Spleen (tissue), 7 donors: ENCODE measurements at regions not wholly inside any gene's neighbourhood (a gene's known extent, or its start where the extent isn't known, plus 50 kb on each side); places are given as distances from the start of the nearest gene placed in this dataset.

Source experiments
- POLR2A ChIP-seq, 3 donors: fragments of 450-650 bp; IDR thresholded peaks; one replicate each; pipeline ENCODE4 v1.5.1; 2017; ENCODE audit warnings: antibody characterized with exemption in 3 of 3, mild to moderate bottlenecking in 1 of 3
- POLR2AphosphoS5 ChIP-seq, 3 donors: sonication (generic); formaldehyde crosslinking; IDR thresholded peaks; one replicate each; pipeline ENCODE4 v1.5.1; 2017; ENCODE audit warnings: antibody characterized with exemption in 3 of 3
- TF ChIP-seq, protein P1 (sequence below), 11 experiments: fragments of 200-600 bp in 7 of 11; fragments of 450-650 bp in 4 of 11; sonication (generic) in 4 of 11; IDR thresholded peaks in 8 of 11; conservative IDR thresholded peaks in 3 of 11; 1 replicate in 7 of 11; 2 replicates in 4 of 11; pipeline versions ENCODE4 v1.4.0 to v1.8.0; 2016 to 2021; ENCODE audit warnings: antibody characterized with exemption in 11 of 11, inconsistent platforms in 4 of 11, mild to moderate bottlenecking in 1 of 11
- donor health status: DM: no; HTN: no; CAD: no; lungs with moderate emphysema.
- donor health status: DM: no; HTN: no; CAD: no.
- donor health status: DM: no; HTN: no; CAD: no.

DNA sequence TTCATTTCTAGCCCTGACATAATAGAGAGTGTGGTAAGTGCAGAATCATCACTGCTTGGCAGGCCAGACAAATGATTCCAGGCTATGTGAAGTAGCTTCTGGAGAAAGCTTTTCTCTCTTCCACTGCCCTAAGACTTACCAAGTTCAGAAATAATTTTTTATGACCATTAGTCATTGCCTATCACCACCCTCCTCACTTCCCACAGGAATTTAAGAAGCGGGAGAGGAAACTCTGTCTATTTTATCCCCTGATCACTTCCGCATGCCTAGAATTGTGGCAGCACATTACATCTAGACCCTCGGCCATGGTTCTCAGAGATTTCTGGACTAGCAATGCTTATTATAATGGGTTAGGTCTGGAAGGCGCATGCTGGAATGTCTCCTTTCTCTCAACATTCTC, 397.8 kb upstream of the NR2F2 start:
- TF ChIP-seq, protein P1, sequence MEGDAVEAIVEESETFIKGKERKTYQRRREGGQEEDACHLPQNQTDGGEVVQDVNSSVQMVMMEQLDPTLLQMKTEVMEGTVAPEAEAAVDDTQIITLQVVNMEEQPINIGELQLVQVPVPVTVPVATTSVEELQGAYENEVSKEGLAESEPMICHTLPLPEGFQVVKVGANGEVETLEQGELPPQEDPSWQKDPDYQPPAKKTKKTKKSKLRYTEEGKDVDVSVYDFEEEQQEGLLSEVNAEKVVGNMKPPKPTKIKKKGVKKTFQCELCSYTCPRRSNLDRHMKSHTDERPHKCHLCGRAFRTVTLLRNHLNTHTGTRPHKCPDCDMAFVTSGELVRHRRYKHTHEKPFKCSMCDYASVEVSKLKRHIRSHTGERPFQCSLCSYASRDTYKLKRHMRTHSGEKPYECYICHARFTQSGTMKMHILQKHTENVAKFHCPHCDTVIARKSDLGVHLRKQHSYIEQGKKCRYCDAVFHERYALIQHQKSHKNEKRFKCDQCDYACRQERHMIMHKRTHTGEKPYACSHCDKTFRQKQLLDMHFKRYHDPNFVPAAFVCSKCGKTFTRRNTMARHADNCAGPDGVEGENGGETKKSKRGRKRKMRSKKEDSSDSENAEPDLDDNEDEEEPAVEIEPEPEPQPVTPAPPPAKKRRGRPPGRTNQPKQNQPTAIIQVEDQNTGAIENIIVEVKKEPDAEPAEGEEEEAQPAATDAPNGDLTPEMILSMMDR (IDR thresholded peaks at IDR 0.05 in 8 of 11, conservative IDR thresholded peaks at IDR 0.05 in 3 of 11): no peak
- TF ChIP-seq POLR2AphosphoS5 (IDR thresholded peaks at IDR 0.05) (no peak), POLR2A (IDR thresholded peaks at IDR 0.05) (no peak)
